HG02642 (cell line): ENCODE measurements at regions not wholly inside any gene's neighbourhood (a gene's known extent, or its start where the extent isn't known, plus 50 kb on each side); places are given as distances from the start of the nearest gene placed in this dataset.
"Not testable (repeated sequence)": the region's sequence is repeated elsewhere in the genome, so short reads cannot be mapped to it uniquely, and the experiment has no call there.

Source experiments
- ATAC-seq: cut with Tn5 transposase; IDR thresholded peaks from one replicate; pipeline ENCODE4 v1.9.1; 2021; ENCODE audit warnings: mild to moderate bottlenecking; ENCODE audit not compliant: unreplicated experiment, poor library complexity

DNA sequence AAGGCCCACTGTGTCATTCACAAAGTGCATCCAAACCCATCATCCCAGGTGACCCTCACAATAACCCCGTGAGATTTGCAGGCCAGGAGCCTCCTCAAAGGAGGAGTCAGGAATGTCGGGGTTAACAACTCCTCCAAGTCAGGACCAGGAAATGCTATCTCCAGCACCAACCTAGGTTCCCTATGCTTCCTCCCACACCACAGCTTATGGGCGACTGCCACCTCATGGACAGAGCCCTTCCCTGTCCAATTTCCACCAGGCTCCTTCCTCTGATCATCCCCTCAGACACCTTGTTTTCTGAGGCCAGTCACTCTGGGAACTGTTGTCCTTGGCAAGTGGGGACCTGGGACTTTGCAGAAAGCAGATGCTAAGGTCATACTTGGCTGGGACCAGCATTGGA lies 77.8 kb downstream of the LIMS3 start:
- not testable (repeated sequence) for ATAC-seq

GRCh38 chr2:109980754-109981153 lies 82.3 kb downstream of the LIMS3 start:
- peak; percentile 51 for ATAC-seq

DNA sequence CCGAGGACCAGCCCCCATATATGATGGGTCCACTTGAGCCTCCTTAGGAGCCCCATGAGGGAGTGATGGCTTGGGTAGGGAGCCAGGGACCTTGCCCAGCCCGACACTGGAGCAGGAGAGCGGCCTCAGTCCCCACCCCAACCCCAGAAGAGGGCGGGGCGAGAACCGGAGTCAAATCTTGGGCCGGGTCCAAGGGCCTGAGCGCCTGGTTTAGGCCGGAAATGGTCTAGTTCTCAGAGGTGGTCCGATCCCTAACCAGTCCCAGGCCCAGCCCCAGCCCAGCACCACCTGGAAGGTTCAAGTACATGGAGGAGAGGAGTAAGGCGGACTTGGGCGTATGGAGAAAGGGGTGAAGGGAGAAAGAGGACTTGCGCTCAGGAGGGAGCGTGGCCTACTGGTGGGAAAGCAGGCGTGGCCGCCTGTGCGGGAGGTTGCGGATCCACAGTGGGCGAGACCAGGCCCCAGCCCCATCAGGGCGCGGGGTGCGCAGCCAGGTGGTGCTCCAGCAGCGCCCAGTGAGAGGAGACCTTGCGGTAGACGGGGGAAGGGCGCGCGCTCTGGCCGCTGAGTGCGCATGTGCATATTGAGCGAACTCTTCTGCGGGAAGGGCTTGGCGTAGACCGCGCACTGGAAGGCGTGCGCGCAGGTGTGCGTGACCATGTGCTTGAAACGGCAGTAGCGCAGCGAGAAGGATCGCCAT lies 88.1 kb downstream of the LIMS3 start:
- not testable (repeated sequence) for ATAC-seq

DNA sequence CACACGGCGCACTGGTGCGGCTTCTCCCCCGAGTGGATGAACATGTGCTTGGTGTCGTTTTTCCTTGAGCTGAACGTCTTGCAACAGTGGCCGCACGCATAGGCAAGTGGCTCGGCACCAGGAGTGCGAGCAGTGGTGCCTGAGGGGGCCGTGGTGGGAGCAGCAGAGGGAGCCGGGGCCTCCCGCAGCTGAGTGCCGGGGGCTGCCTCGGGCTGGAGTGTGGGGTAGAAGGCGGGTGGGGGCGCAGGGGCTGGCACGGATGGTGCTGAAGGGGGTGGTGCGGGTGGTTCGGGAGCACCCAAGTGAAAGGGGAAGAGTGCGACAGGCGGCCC lies 88.6 kb downstream of the LIMS3 start:
- ATAC-seq, result not testable (repeated sequence)

- peak; percentile 59 for ATAC-seq
Observed at GRCh38 chr2:109987458-109988345, 89.2 kb downstream of the LIMS3 start.

GRCh38 chr2:109999395-109999794 lies 100.9 kb downstream of the LIMS3 start:
- not testable (repeated sequence) for ATAC-seq

DNA sequence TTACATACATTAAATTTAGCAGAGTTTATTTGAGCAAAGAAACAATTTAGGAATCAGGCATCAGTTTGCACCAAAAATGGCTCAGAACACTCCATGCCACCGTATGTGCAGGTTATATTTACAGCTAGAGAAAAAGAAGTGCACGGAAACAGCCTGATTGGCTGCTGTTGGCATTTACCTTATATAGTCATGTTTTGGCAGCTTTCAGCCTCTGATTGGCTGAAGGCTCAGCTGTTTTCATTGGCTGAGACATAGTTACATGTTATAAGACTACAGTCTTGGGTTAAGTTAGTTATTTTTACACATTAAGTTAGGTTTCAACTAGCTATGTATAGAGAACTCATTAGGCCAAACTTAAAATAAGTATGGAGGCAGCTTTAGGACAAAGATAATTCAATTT lies 104.0 kb downstream of the LIMS3 start:
- not testable (repeated sequence) for ATAC-seq

- ATAC-seq, result not testable (repeated sequence)
Observed at GRCh38 chr2:110013388-110013787, 102.2 kb downstream of the MALL start.

- ATAC-seq, result not testable (repeated sequence)
Observed at GRCh38 chr2:110016381-110017092, 99.1 kb downstream of the MALL start.

GRCh38 chr2:110020269-110020668 lies 95.4 kb downstream of the MALL start:
- not testable (repeated sequence) for ATAC-seq

DNA sequence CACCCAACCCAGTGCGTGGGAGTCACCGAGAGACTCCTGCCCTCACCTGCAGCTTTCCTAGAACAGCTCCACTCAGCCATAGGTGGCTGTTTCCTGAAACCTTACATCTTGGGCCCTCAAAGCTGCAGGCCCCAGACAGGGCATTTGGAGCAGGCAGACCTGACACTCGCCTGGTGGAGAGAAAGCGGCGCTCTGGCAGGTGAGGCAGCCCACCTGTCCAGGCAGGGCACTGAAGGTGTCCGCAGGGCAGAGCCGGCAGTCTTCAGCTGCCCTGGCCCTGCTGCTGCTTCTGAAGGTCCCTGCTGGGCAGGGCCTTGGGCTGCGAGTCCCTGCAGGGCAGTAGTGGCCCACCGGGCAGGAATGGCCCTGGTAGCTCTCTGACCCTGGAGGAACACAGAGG lies 93.3 kb downstream of the MALL start:
- not testable (repeated sequence) for ATAC-seq

- ATAC-seq, result not testable (repeated sequence)
Observed at GRCh38 chr2:110026126-110026785, 89.4 kb downstream of the MALL start.

DNA sequence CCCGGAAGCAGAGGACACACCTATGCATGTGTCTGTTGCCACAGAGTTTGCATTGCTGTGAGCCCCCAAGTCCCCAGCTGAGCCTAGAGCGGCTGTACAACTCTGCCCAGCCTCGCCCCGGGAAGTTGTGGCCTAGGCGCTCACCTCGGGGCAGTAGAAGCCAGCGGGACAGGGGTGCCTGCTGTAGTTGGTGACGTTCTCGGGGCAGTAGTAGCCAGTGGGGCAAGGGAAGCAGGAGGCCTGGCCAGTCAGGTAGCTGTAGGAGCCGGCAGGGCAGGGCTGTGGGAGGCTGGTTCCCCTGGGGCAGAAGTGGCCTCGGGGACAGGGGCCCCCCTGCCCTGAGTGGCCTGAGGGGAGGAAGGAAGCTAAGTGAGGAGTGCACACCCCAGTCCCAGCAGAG lies 87.2 kb downstream of the MALL start:
- ATAC-seq, result not testable (repeated sequence)

- ATAC-seq, result not testable (repeated sequence)
Observed at GRCh38 chr2:110030894-110031293, 84.7 kb downstream of the MALL start.

DNA sequence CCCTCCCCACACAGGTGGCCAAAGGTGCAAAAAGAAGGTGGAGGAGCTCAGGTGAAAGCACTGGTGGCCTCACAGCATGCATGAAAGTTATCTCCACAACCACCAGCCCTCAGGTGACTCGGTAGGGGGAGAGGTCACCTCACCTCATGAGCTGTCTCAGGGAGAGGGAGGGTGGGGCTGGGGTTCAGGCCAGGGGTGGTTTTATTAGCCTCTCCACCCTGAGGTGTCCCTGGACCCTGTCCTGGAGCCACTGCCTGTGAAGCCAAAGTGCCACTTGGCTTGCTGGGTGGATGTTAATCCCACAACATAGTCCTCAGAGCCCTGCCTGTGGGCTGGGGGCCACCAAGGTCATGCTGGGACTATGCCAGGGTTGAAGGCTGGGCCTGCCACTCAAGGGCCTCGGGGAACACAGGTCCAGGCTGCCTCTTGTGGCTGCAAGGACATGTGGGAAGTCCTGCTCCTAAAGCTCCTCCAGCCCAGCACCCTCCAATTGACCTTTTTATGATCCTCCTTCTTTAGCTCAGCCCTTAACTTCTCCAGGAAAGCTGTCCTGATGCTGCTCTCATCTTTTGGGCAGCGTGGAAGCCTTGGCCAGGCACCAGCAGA lies 83.8 kb downstream of the MALL start:
- ATAC-seq, result not testable (repeated sequence)
